PC-3 (cell line): ENCODE measurements at regions not wholly inside any gene's neighbourhood (a gene's known extent, or its start where the extent isn't known, plus 50 kb on each side); places are given as distances from the start of the nearest gene placed in this dataset.

Experiments
- ATAC-seq: fragments of 200-7000 bp; cut with Tn5 transposase; 2 replicates; pipeline ENCODE4 v1.9.1; 2020; ENCODE audit warnings: mild to moderate bottlenecking, moderate library complexity
- BruUV-seq: library from RNA; stranded (reverse); fragments of 400-500 nt; replicated peaks from 2 replicates; lab custom pipeline; 2021; lab: Mats Ljungman, UMichigan
- CTCF ChIA-PET: fragments of 300-600 bp; sonication (Branson Sonifier 250); formaldehyde crosslinking; loops from one replicate; lab custom pipeline; 2022; ENCODE audit warnings: antibody characterized with exemption; lab: Charles Lee
- POLR2A ChIA-PET: fragments of 300-600 bp; sonication (Branson Sonifier 250); formaldehyde crosslinking; loops from one replicate; lab custom pipeline; 2022; ENCODE audit warnings: antibody characterized with exemption; ENCODE audit not compliant: unreplicated experiment; lab: Charles Lee
- DNase-seq: peaks from one replicate; pipeline ENCODE4 v3.0.0-alpha.2; 2015
- H2AFZ ChIP-seq: fragments of 300-600 bp; sonication (generic); 2 replicates; pipeline ENCODE4 v1.6.0; 2016; ENCODE audit warnings: antibody characterized with exemption, low read length
- H3F3A ChIP-seq: fragments of 300-600 bp; sonication (generic); one replicate; pipeline ENCODE4 v1.6.0; 2017; ENCODE audit warnings: antibody characterized with exemption, low read length, control low read depth, mild to moderate bottlenecking; ENCODE audit not compliant: unreplicated experiment
- H3K27ac ChIP-seq: fragments of 300-600 bp; sonication (generic); 2 replicates; pipeline ENCODE4 v1.5.1; 2016; ENCODE audit warnings: mild to moderate bottlenecking, low read length
- H3K27me3 ChIP-seq: fragments of 300-600 bp; sonication (generic); 2 replicates; pipeline ENCODE4 v1.6.1; 2016; ENCODE audit warnings: low read length, mixed read lengths
- H3K36me3 ChIP-seq: fragments of 300-600 bp; sonication (generic); 2 replicates; pipeline ENCODE4 v1.6.1; 2016; ENCODE audit warnings: low read depth, mixed run types, low read length, mixed read lengths
- H3K4me1 ChIP-seq: fragments of 300-600 bp; sonication (generic); 2 replicates; pipeline ENCODE4 v1.5.1; 2016; ENCODE audit warnings: low read length; ENCODE audit not compliant: insufficient read depth
- H3K4me2 ChIP-seq: fragments of 300-600 bp; sonication (generic); 2 replicates; pipeline ENCODE4 v1.6.0; 2016; ENCODE audit warnings: low read length
- H3K4me3 ChIP-seq: fragments of 300-600 bp; sonication (generic); 2 replicates; pipeline ENCODE4 v1.5.1; 2016; ENCODE audit warnings: mild to moderate bottlenecking, low read length, mixed read lengths
- H3K79me2 ChIP-seq: fragments of 300-600 bp; sonication (generic); 2 replicates; pipeline ENCODE4 v1.6.1; 2017; ENCODE audit warnings: low read length, mixed read lengths
- H3K9ac ChIP-seq: fragments of 300-600 bp; sonication (generic); 2 replicates; pipeline ENCODE4 v1.6.0; 2016; ENCODE audit warnings: mild to moderate bottlenecking, low read length
- H3K9me2 ChIP-seq: fragments of 300-600 bp; sonication (generic); replicated peaks from 2 replicates; pipeline ENCODE4 v1.6.1; 2016; ENCODE audit warnings: mixed run types, low read length, mixed read lengths
- H3K9me3 ChIP-seq: fragments of 300-600 bp; sonication (generic); 2 replicates; pipeline ENCODE4 v1.6.1; 2016; ENCODE audit warnings: low read length, mixed read lengths
- H4K20me1 ChIP-seq: fragments of 300-600 bp; sonication (generic); 2 replicates; pipeline ENCODE4 v1.6.1; 2016; ENCODE audit warnings: low read length, mixed read lengths
- CTCF ChIP-seq: fragments of 300-600 bp; sonication (generic); conservative IDR thresholded peaks from 2 replicates; pipeline ENCODE4 v1.5.1; 2017; ENCODE audit warnings: antibody characterized with exemption, low read depth, mild to moderate bottlenecking, low read length
- EZH2 ChIP-seq: fragments of 300-600 bp; sonication (generic); IDR thresholded peaks from one replicate; pipeline ENCODE4 v1.6.1; 2017; ENCODE audit warnings: antibody characterized with exemption, mild to moderate bottlenecking, low read length; ENCODE audit not compliant: unreplicated experiment
- EZH2phosphoT487 ChIP-seq: fragments of 300-600 bp; sonication (generic); IDR thresholded peaks from 2 replicates; pipeline ENCODE4 v1.6.1; 2018; ENCODE audit warnings: mild to moderate bottlenecking, antibody characterized with exemption, low read length, borderline replicate concordance
- intact Hi-C: fragments of 100-400 bp; cut with micrococcal nuclease; formaldehyde crosslinking; loops from 2 replicates; pipeline ENCODE4 v1.9.0; 2023

GRCh38 chr13:99050983-99051488 is 73.2 kb upstream of the DOCK9 start:
- Histone ChIP-seq H3K79me2 (peaks cover 74% of the 10 kb centered on the region), H3K27ac (no peak overlapping the region)

GRCh38 chr13:99051768-99052455 is 74.0 kb upstream of the DOCK9 start:
- H3K9ac ChIP-seq, result no peak overlapping the region
- CTCF ChIA-PET, result no interaction called here
- no TSS peak for BruUV-seq
- no peak overlapping the region for H3K4me2 ChIP-seq
- no peak overlapping the region for H3K27ac ChIP-seq
- no peak overlapping the region for H3K4me3 ChIP-seq
- peaks cover 3% of the 10 kb centered on the region for H3F3A ChIP-seq
- no peaks in the 10 kb centered on the region for H3K9me3 ChIP-seq
- H3K27me3 ChIP-seq, result no peaks in the 10 kb centered on the region
- H4K20me1 ChIP-seq, result no peaks in the 10 kb centered on the region
- ATAC-seq, result no peak
- H3K79me2 ChIP-seq, result peaks cover 79% of the 10 kb centered on the region
- no peak for DNase-seq
- H3K4me1 ChIP-seq, result peaks cover 38% of the 10 kb centered on the region
- no peak overlapping the region for H2AFZ ChIP-seq
- H3K36me3 ChIP-seq, result no peaks in the 10 kb centered on the region
- POLR2A ChIA-PET, result no interaction called here
- intact Hi-C loops, result no loop called here
- TF ChIP-seq CTCF (no peak), EZH2phosphoT487 (no peak)
- H3K9me2 ChIP-seq, result no peaks in the 10 kb centered on the region

More at GRCh38 chr13:99050983-99051488, 73.2 kb upstream of the DOCK9 start:
- Histone ChIP-seq H3K9me2 (no peaks in the 10 kb centered on the region), H4K20me1 (no peaks in the 10 kb centered on the region), H3K4me3 (no peak overlapping the region), H3K4me1 (peaks cover 38% of the 10 kb centered on the region), H3K9me3 (no peaks in the 10 kb centered on the region), H3K9ac (no peak overlapping the region), H3F3A (peaks cover 8% of the 10 kb centered on the region), H2AFZ (no peak overlapping the region), H3K27me3 (no peaks in the 10 kb centered on the region), H3K36me3 (no peaks in the 10 kb centered on the region), H3K4me2 (no peak overlapping the region)
- no peak for DNase-seq
- CTCF ChIA-PET, result no interaction called here
- ATAC-seq, result no peak
- intact Hi-C loops, result no loop called here
- BruUV-seq, result no TSS peak
- POLR2A ChIA-PET, result no interaction called here
- no peak for TF ChIP-seq EZH2phosphoT487
- no peak for TF ChIP-seq CTCF
- no peak for TF ChIP-seq EZH2

- CTCF ChIA-PET, result no interaction called here
- Histone ChIP-seq H3K4me3 (no peak overlapping the region), H3F3A (no peaks in the 10 kb centered on the region), H3K36me3 (no peaks in the 10 kb centered on the region), H3K27me3 (no peaks in the 10 kb centered on the region), H3K27ac (no peak overlapping the region), H3K4me2 (no peak overlapping the region), H3K79me2 (peaks cover 74% of the 10 kb centered on the region), H4K20me1 (no peaks in the 10 kb centered on the region), H3K9ac (no peak overlapping the region), H3K4me1 (peaks cover 42% of the 10 kb centered on the region), H2AFZ (no peak overlapping the region), H3K9me3 (no peaks in the 10 kb centered on the region), H3K9me2 (no peaks in the 10 kb centered on the region)
- no TSS peak for BruUV-seq
- POLR2A ChIA-PET, result no interaction called here
- intact Hi-C loops, result no loop called here
- DNase-seq (no peak), ATAC-seq (no peak)
- no peak for TF ChIP-seq CTCF
- TF ChIP-seq EZH2phosphoT487, result no peak
- TF ChIP-seq EZH2, result no peak
Observed at GRCh38 chr13:99053636-99054233, 75.9 kb upstream of the DOCK9 start.
